H1 (cell line): ENCODE measurements at regions not wholly inside any gene's neighbourhood (a gene's known extent, or its start where the extent isn't known, plus 50 kb on each side); places are given as distances from the start of the nearest gene placed in this dataset.

Source experiments
- CTCF ChIA-PET: fragments of 300-600 bp; sonication (Branson Sonifier 250); formaldehyde crosslinking; loops from one replicate; lab custom pipeline; 2021; ENCODE audit not compliant: partially characterized antibody; lab: Charles Lee
- POLR2A ChIA-PET: fragments of 300-600 bp; sonication (Branson Sonifier 250); formaldehyde crosslinking; loops from one replicate; lab custom pipeline; 2021; ENCODE audit warnings: inconsistent platforms; ENCODE audit not compliant: partially characterized antibody; lab: Charles Lee
- DNase-seq, 2 experiments: peaks; one replicate each; pipeline versions ENCODE4 v3.0.0 to v3.0.0-alpha.2; 2010 to 2022; ENCODE audit warnings: low spot score in 2 of 2, low read depth in 1 of 2, mixed read lengths in 1 of 2
- FAIRE-seq: peaks from 2 replicates; lab custom pipeline; 2011; peaks lifted over from hg19 to GRCh38; lab: Jason Lieb, UNC
- H2AFZ ChIP-seq: 2 replicates; pipeline ENCODE4 v1.8.1; 2012; ENCODE audit warnings: low read length, inconsistent platforms
- H2AK5ac ChIP-seq: 2 replicates; pipeline ENCODE4 v1.6.1; 2013; ENCODE audit warnings: low read depth, low read length
- H2BK120ac ChIP-seq: replicated peaks from 2 replicates; pipeline ENCODE3; 2013; ENCODE audit warnings: low read depth, low read length, inconsistent platforms
- H2BK12ac ChIP-seq: 2 replicates; pipeline ENCODE4 v1.6.1; 2013; ENCODE audit warnings: low read depth, low read length
- H2BK15ac ChIP-seq: 2 replicates; pipeline ENCODE4 v1.6.1; 2013; ENCODE audit warnings: low read length
- H2BK20ac ChIP-seq: 2 replicates; pipeline ENCODE4 v1.6.1; 2013; ENCODE audit warnings: low read length
- H2BK5ac ChIP-seq: 2 replicates; pipeline ENCODE4 v1.6.1; 2013; ENCODE audit warnings: low read depth, low read length
- H3K14ac ChIP-seq: 2 replicates; pipeline ENCODE4 v1.6.1; 2013; ENCODE audit warnings: inconsistent platforms; ENCODE audit not compliant: insufficient read length
- H3K18ac ChIP-seq: 2 replicates; pipeline ENCODE4 v1.6.1; 2013; ENCODE audit warnings: low read length; ENCODE audit errors: extremely low read depth
- H3K23ac ChIP-seq: 2 replicates; pipeline ENCODE4 v1.6.1; 2013; ENCODE audit warnings: inconsistent platforms; ENCODE audit not compliant: insufficient read length
- H3K23me2 ChIP-seq: 2 replicates; pipeline ENCODE4 v1.6.1; 2013; ENCODE audit warnings: low read depth, low read length
- H3K27ac ChIP-seq: 2 replicates; pipeline ENCODE4 v1.6.1; 2011; ENCODE audit warnings: low read depth, low read length, inconsistent platforms
- H3K27me3 ChIP-seq, 4 experiments: replicated peaks in 1 of 4; 1 replicate in 1 of 4; 2 replicates in 3 of 4; pipeline versions ENCODE4 v1.6.1 to v1.8.1; 2011 to 2013; ENCODE audit warnings: low read length in 3 of 4, mild to moderate bottlenecking in 3 of 4, inconsistent platforms in 2 of 4, mixed read lengths in 2 of 4, moderate library complexity in 1 of 4; ENCODE audit not compliant: control insufficient read depth in 3 of 4, insufficient read depth in 3 of 4; ENCODE audit errors: extremely low read depth in 1 of 4
- H3K36me3 ChIP-seq, 4 experiments: 2 replicates each; pipeline versions ENCODE4 v1.6.1 to v1.8.1; 2011 to 2013; ENCODE audit warnings: mild to moderate bottlenecking in 4 of 4, low read length in 3 of 4, moderate library complexity in 2 of 4, control low read depth in 1 of 4, inconsistent platforms in 1 of 4; ENCODE audit not compliant: insufficient read depth in 4 of 4, control insufficient read depth in 2 of 4
- H3K4ac ChIP-seq: replicated peaks from 2 replicates; pipeline ENCODE3; 2013; ENCODE audit warnings: low read length, low read depth, mixed read lengths, inconsistent platforms; ENCODE audit not compliant: insufficient read length
- H3K4me1 ChIP-seq, 4 experiments: replicated peaks in 1 of 4; 1 replicate in 1 of 4; 2 replicates in 3 of 4; pipeline versions ENCODE4 v1.6.1 to v1.8.1; 2011 to 2013; ENCODE audit warnings: low read length in 3 of 4, inconsistent platforms in 2 of 4, mixed read lengths in 1 of 4; ENCODE audit not compliant: insufficient read depth in 4 of 4, control insufficient read depth in 3 of 4
- H3K4me2 ChIP-seq, 2 experiments: 2 replicates each; pipeline versions ENCODE4 v1.6.1 to v1.8.1; 2011 to 2013; ENCODE audit warnings: low read depth in 2 of 2, low read length in 2 of 2, control low read depth in 1 of 2, inconsistent platforms in 1 of 2, mild to moderate bottlenecking in 1 of 2; ENCODE audit not compliant: insufficient read depth in 1 of 2
- H3K4me3 ChIP-seq, 4 experiments: fragments of 200-600, 300-600 bp in 1 of 4; sonication (generic), shearing (Covaris generic), sonication (Bioruptor Twin) in 1 of 4; 2 replicates each; pipeline versions ENCODE4 v1.5.1 to v1.8.1; 2011 to 2016; ENCODE audit warnings: low read length in 4 of 4, low read depth in 3 of 4, control low read depth in 2 of 4, inconsistent platforms in 2 of 4, mild to moderate bottlenecking in 2 of 4, mixed read lengths in 1 of 4, moderate library complexity in 1 of 4; ENCODE audit not compliant: insufficient read depth in 2 of 4; ENCODE audit errors: extremely low read depth in 1 of 4
- H3K56ac ChIP-seq: replicated peaks from 2 replicates; pipeline ENCODE3; 2013; ENCODE audit warnings: low read depth, mild to moderate bottlenecking, mixed read lengths, low read length, inconsistent platforms; ENCODE audit not compliant: insufficient read length
- H3K79me1 ChIP-seq: 2 replicates; pipeline ENCODE4 v1.6.1; 2013; ENCODE audit warnings: low read depth, low read length, control low read depth
- H3K79me2 ChIP-seq, 2 experiments: 2 replicates each; pipeline versions ENCODE4 v1.6.1 to v1.8.1; 2012 to 2013; ENCODE audit warnings: low read length in 2 of 2, mild to moderate bottlenecking in 2 of 2, inconsistent platforms in 1 of 2; ENCODE audit not compliant: insufficient read depth in 2 of 2, control insufficient read depth in 1 of 2
- H3K9ac ChIP-seq, 4 experiments: replicated peaks in 1 of 4; 1 replicate in 1 of 4; 2 replicates in 3 of 4; pipeline versions ENCODE4 v1.6.1 to v1.8.1; 2011 to 2013; ENCODE audit warnings: low read depth in 3 of 4, low read length in 3 of 4, control low read depth in 2 of 4, mild to moderate bottlenecking in 2 of 4, moderate library complexity in 2 of 4, inconsistent platforms in 1 of 4; ENCODE audit errors: extremely low read depth in 1 of 4
- H3K9me3 ChIP-seq, 2 experiments: 2 replicates each; pipeline versions ENCODE4 v1.6.1 to v1.8.1; 2012 to 2013; ENCODE audit warnings: mild to moderate bottlenecking in 2 of 2, moderate library complexity in 2 of 2, control low read depth in 1 of 2, inconsistent platforms in 1 of 2, low read depth in 1 of 2, low read length in 1 of 2, mixed read lengths in 1 of 2; ENCODE audit not compliant: insufficient read depth in 2 of 2
- H4K20me1 ChIP-seq, 2 experiments: replicated peaks in 1 of 2; 2 replicates each; pipeline versions ENCODE3 to v1.8.1; 2011 to 2013; ENCODE audit warnings: inconsistent platforms in 2 of 2, low read length in 2 of 2, mild to moderate bottlenecking in 1 of 2; ENCODE audit not compliant: insufficient read depth in 2 of 2, control insufficient read depth in 1 of 2
- H4K5ac ChIP-seq: 2 replicates; pipeline ENCODE4 v1.6.1; 2013; ENCODE audit warnings: low read length, low read depth, mixed read lengths, inconsistent platforms; ENCODE audit not compliant: insufficient read length
- H4K8ac ChIP-seq: 2 replicates; pipeline ENCODE4 v1.8.0; 2013; ENCODE audit warnings: mild to moderate bottlenecking, moderate library complexity, low read length, inconsistent platforms; ENCODE audit not compliant: insufficient read depth; ENCODE audit errors: extremely low read depth
- H4K91ac ChIP-seq: replicated peaks from 2 replicates; pipeline ENCODE3; 2013; ENCODE audit warnings: low read length, mixed read lengths, inconsistent platforms; ENCODE audit not compliant: insufficient read length
- ASH2L ChIP-seq: fragments of 200-600, 300-600 bp; sonication (generic); IDR thresholded peaks from one replicate; pipeline ENCODE4 v1.7.1; 2017; ENCODE audit warnings: low read length
- CHD1 ChIP-seq: IDR thresholded peaks from 2 replicates; pipeline ENCODE4 v1.6.1; 2012; ENCODE audit warnings: low read depth, low read length, improper control_type of control experiment
- EZH2 ChIP-seq: fragments of 200-600 bp; sonication (generic); IDR thresholded peaks from 2 replicates; pipeline ENCODE4 v1.7.1; 2012; ENCODE audit warnings: low read depth, mild to moderate bottlenecking, moderate library complexity, low read length, inconsistent platforms; ENCODE audit not compliant: severe bottlenecking
- FOSL1 ChIP-seq: IDR thresholded peaks from 2 replicates; pipeline ENCODE4 v1.6.1; 2011; ENCODE audit warnings: mild to moderate bottlenecking, low read depth, low read length, moderate library complexity; ENCODE audit not compliant: insufficient read depth
- KDM5A ChIP-seq: fragments of 200-600 bp; IDR thresholded peaks from 2 replicates; pipeline ENCODE4 v1.7.1; 2012; ENCODE audit warnings: mild to moderate bottlenecking, low read length, inconsistent platforms, mixed read lengths
- SIRT6 ChIP-seq: IDR thresholded peaks from one replicate; pipeline ENCODE4 v1.7.1; 2012; ENCODE audit warnings: low read length, inconsistent platforms
- SRF ChIP-seq: IDR thresholded peaks from 2 replicates; pipeline ENCODE4 v1.6.1; 2011; ENCODE audit warnings: mild to moderate bottlenecking, low read depth, low read length, moderate library complexity
- whole genome bisulfite sequencing, 2 experiments: shearing (Covaris generic) in 1 of 2; methylation state at CpG; one replicate each; pipeline versions ENCODE4 v1.1.6 to v1.1.7; 2013 to 2015; ENCODE audit warnings: low lambda C conversion rate in 2 of 2, mixed read lengths in 2 of 2, inconsistent platforms in 1 of 2, low coverage in 1 of 2, missing lambda C conversion rate in 1 of 2; ENCODE audit not compliant: insufficient replicate concordance in 2 of 2, insufficient coverage in 1 of 2, insufficient read length in 1 of 2; ENCODE audit errors: extremely low coverage in 1 of 2, missing lambda C conversion rate in 1 of 2; 5-methylcytosine and 5-hydroxymethylcytosine counted together
- TF ChIP-seq, protein P1 (sequence below): IDR thresholded peaks from 2 replicates; pipeline ENCODE4 v1.6.1; 2012; ENCODE audit warnings: inconsistent platforms
- TF ChIP-seq, protein P2 (sequence below), 3 experiments: IDR thresholded peaks; 1 replicate in 2 of 3; 2 replicates in 1 of 3; pipeline versions ENCODE4 v1.5.1 to v1.6.1; 2011; ENCODE audit warnings: low read length in 3 of 3, mild to moderate bottlenecking in 3 of 3, inconsistent platforms in 2 of 3, low read depth in 1 of 3, moderate library complexity in 1 of 3; ENCODE audit not compliant: insufficient read depth in 1 of 3; ENCODE audit errors: control extremely low read depth in 1 of 3

DNA sequence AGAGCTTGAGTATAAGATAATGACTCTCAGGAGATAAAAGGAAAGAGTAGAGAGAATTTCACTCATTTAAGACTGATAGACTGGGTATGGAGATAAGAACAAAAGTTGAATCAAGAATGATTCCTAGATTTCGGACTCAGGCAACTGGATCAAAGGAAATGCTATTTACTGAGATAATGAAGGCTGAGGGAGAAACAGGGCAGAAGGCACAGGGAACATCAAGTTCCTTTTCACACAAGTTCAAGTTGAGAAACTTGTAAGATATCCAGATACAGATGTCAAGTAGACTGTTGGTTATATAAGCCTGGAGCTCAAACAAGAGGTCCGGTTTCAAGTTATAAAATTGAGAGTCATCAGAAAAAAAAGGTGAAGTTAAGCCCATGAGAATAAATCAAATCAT is 360.8 kb downstream of the TNS1 start:
- H4K91ac ChIP-seq = no peak overlapping the region
- no peaks in the 10 kb centered on the region for H3K79me1 ChIP-seq
- 92% methylated on average over 2 of the region's 2 CpGs; no CpG with 5 or more reads in 1 of the 2 experiments for WGBS, 2 experiments
- H2AK5ac ChIP-seq = no peak overlapping the region
- no peak overlapping the region for H2BK5ac ChIP-seq
- H3K4ac ChIP-seq = no peak overlapping the region
- no peak overlapping the region for H2BK15ac ChIP-seq
- H2BK120ac ChIP-seq = no peak overlapping the region
- ChIA-PET CTCF (interaction anchor here (3.1 kb wide), 1 partner anchor 9 kb away, joined by 23 read pairs; no protein-coding TSS in a partner anchor), POLR2A (interaction anchor here (1.3 kb wide), 1 partner anchor 10 kb away, joined by 3 read pairs; no protein-coding TSS in a partner anchor)
- H4K8ac ChIP-seq = no peak overlapping the region
- H4K20me1 ChIP-seq = no peaks in the 10 kb centered on the region
- H3K23ac ChIP-seq = no peak overlapping the region
- no peaks in the 10 kb centered on the region for H3K9me3 ChIP-seq
- TF ChIP-seq SIRT6 = no peak
- no peak for TF ChIP-seq SRF
- no peak for TF ChIP-seq FOSL1
- no peak for TF ChIP-seq KDM5A
- no peak for TF ChIP-seq CHD1
- no peak for TF ChIP-seq EZH2
- TF ChIP-seq, protein P1, sequence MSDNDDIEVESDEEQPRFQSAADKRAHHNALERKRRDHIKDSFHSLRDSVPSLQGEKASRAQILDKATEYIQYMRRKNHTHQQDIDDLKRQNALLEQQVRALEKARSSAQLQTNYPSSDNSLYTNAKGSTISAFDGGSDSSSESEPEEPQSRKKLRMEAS = no peak
- TF ChIP-seq ASH2L = no peak
- TF ChIP-seq, protein P2, sequence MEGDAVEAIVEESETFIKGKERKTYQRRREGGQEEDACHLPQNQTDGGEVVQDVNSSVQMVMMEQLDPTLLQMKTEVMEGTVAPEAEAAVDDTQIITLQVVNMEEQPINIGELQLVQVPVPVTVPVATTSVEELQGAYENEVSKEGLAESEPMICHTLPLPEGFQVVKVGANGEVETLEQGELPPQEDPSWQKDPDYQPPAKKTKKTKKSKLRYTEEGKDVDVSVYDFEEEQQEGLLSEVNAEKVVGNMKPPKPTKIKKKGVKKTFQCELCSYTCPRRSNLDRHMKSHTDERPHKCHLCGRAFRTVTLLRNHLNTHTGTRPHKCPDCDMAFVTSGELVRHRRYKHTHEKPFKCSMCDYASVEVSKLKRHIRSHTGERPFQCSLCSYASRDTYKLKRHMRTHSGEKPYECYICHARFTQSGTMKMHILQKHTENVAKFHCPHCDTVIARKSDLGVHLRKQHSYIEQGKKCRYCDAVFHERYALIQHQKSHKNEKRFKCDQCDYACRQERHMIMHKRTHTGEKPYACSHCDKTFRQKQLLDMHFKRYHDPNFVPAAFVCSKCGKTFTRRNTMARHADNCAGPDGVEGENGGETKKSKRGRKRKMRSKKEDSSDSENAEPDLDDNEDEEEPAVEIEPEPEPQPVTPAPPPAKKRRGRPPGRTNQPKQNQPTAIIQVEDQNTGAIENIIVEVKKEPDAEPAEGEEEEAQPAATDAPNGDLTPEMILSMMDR (IDR thresholded peaks at IDR 0.05; ENCODE audit: control extremely low read depth in 1 of 3, insufficient read depth in 1 of 3, low read depth in 1 of 3, low read length in 3 of 3) = no peak
- DNase-seq (no peak), FAIRE-seq (no peak)
- H3K14ac ChIP-seq = no peak overlapping the region
- H2BK12ac ChIP-seq = no peak overlapping the region
- H3K4me2 ChIP-seq = no peak overlapping the region
- no peak overlapping the region for H2BK20ac ChIP-seq
- no peaks in the 10 kb centered on the region; a peak in 2 of 7 replicates for H3K4me1 ChIP-seq
- H3K23me2 ChIP-seq = no peaks in the 10 kb centered on the region
- no peak overlapping the region for H3K18ac ChIP-seq
- no peaks in the 10 kb centered on the region for H3K79me2 ChIP-seq
- H3K4me3 ChIP-seq = no peak overlapping the region
- no peak overlapping the region for H3K9ac ChIP-seq
- H4K5ac ChIP-seq = no peak overlapping the region
- no peaks in the 10 kb centered on the region; a peak in 1 of 7 replicates for H3K27me3 ChIP-seq
- no peak overlapping the region for H2AFZ ChIP-seq
- H3K27ac ChIP-seq = no peak overlapping the region
- no peak overlapping the region for H3K56ac ChIP-seq
- no peaks in the 10 kb centered on the region for H3K36me3 ChIP-seq
